Upper lobe of left lung (tissue), 4 donors: ENCODE measurements at regions not wholly inside any gene's neighbourhood (a gene's known extent, or its start where the extent isn't known, plus 50 kb on each side); places are given as distances from the start of the nearest gene placed in this dataset.
"Not testable (repeated sequence)": the region's sequence is repeated elsewhere in the genome, so short reads cannot be mapped to it uniquely, and the experiment has no call there.

Experiments
- EP300 ChIP-seq, 4 donors: sonication (generic); formaldehyde crosslinking; IDR thresholded peaks; one replicate each; pipeline ENCODE4 v1.5.1; 2017; ENCODE audit warnings: antibody characterized with exemption in 4 of 4, control low read depth in 2 of 4
- POLR2A ChIP-seq, 4 donors: fragments of 450-650 bp; IDR thresholded peaks; one replicate each; pipeline ENCODE4 v1.5.1; 2016 to 2017; ENCODE audit warnings: antibody characterized with exemption in 4 of 4, mild to moderate bottlenecking in 2 of 4
- POLR2AphosphoS5 ChIP-seq, 2 donors: sonication (generic); formaldehyde crosslinking; IDR thresholded peaks; one replicate each; pipeline ENCODE4 v1.5.1; 2017; ENCODE audit warnings: antibody characterized with exemption in 2 of 2
- TF ChIP-seq, protein P1 (sequence below), 6 experiments: fragments of 450-650 bp in 4 of 6; fragments of 200-600 bp in 2 of 6; sonication (generic) in 2 of 6; IDR thresholded peaks; one replicate each; pipeline ENCODE4 v1.5.1; 2016 to 2019; ENCODE audit warnings: antibody characterized with exemption in 6 of 6

DNA sequence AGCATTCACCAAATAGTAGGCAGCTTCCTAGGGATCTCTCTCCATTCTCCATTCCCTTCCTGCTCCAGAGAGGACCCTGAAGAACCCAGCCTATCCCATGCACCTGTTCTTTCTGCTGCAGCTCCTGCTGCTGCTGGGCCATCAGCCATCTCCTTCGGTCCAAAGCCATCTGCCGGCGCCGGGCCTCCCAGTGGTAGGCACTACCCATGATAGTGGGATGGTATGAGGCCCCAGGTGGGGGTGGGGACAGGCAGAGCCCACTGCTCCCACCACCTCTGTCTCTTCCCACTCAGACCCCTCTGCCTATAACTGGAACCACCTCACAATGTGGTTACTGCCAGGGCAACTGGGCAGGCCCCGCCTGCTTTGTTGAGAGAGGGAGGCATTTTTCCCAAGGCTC is 69.3 kb upstream of the RNU2-1 start:
- TF ChIP-seq, protein P1, sequence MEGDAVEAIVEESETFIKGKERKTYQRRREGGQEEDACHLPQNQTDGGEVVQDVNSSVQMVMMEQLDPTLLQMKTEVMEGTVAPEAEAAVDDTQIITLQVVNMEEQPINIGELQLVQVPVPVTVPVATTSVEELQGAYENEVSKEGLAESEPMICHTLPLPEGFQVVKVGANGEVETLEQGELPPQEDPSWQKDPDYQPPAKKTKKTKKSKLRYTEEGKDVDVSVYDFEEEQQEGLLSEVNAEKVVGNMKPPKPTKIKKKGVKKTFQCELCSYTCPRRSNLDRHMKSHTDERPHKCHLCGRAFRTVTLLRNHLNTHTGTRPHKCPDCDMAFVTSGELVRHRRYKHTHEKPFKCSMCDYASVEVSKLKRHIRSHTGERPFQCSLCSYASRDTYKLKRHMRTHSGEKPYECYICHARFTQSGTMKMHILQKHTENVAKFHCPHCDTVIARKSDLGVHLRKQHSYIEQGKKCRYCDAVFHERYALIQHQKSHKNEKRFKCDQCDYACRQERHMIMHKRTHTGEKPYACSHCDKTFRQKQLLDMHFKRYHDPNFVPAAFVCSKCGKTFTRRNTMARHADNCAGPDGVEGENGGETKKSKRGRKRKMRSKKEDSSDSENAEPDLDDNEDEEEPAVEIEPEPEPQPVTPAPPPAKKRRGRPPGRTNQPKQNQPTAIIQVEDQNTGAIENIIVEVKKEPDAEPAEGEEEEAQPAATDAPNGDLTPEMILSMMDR (IDR thresholded peaks at IDR 0.05) = not testable (repeated sequence)
- not testable (repeated sequence) for TF ChIP-seq POLR2A, POLR2AphosphoS5, EP300 (IDR thresholded peaks at IDR 0.05)
